SH-SY5Y (cell line): ENCODE measurements at regions not wholly inside any gene's neighbourhood (a gene's known extent, or its start where the extent isn't known, plus 50 kb on each side); places are given as distances from the start of the nearest gene placed in this dataset.

Experiments used
- GATA2 ChIP-seq: IDR thresholded peaks from 2 replicates; pipeline ENCODE4 v1.6.1; 2011; ENCODE audit warnings: mild to moderate bottlenecking, low read depth, low read length
- GATA3 ChIP-seq: IDR thresholded peaks from 2 replicates; pipeline ENCODE4 v1.6.1; 2011; ENCODE audit warnings: low read depth, mild to moderate bottlenecking, low read length, moderate library complexity

DNA sequence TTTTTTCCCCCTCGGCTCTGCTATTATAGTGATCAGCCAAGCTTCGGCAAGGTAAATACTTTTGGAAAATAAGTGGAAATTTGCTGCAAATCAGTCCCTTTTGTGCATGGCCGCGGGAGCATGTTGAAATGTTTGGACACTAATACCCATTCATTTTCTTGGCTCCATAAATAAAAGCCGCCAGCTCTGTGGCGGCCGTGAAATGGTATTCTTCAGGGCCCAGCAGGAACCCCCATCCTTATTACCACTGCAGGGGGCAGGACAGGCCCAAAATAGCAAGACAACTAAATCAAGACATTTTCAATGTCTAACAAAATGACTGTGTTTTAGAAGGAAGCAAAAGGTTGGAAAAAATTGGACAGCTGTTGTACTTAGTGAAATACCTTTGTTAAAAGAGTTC, 362.3 kb downstream of the NR2F2 start:
- TF ChIP-seq GATA3 (no peak), GATA2 (no peak)
